ENCODE measurements at regions not wholly inside any gene's neighbourhood (a gene's known extent, or its start where the extent isn't known, plus 50 kb on each side); places are given as distances from the start of the nearest gene placed in this dataset.

GRCh38 chr12:19681007-19681406 is 241.7 kb downstream of the AEBP2 start:
- H3K4me3 ChIP-seq (ENCODE audit: low read depth, low read length): no peak overlapping the region
- H3K27ac ChIP-seq: no peak overlapping the region
- DNase-seq: no peak
- no peaks in the 10 kb centered on the region for H3K36me3 ChIP-seq (replicated peaks)
- in situ Hi-C loops (cut with HindIII; ENCODE audit: low pct_ligation_motif_present, low sequenced_read_pairs): no loop called here
- no peaks in the 10 kb centered on the region for H3K27me3 ChIP-seq (replicated peaks)
- no peak for TF ChIP-seq CTCF (IDR thresholded peaks at IDR 0.05; ENCODE audit: low read depth, low read length, missing control alignments)

- TF ChIP-seq CTCF (IDR thresholded peaks at IDR 0.05; ENCODE audit: low read depth, low read length, missing control alignments): no peak
- DNase-seq: peak; percentile 59
- Histone ChIP-seq H3K27me3 (replicated peaks) (no peaks in the 10 kb centered on the region), H3K4me3 (ENCODE audit: low read depth, low read length) (no peak overlapping the region), H3K36me3 (replicated peaks) (no peaks in the 10 kb centered on the region), H3K27ac (peak overlapping the region; percentile 92)
- in situ Hi-C loops (cut with HindIII; ENCODE audit: low pct_ligation_motif_present, low sequenced_read_pairs): no loop called here
Observed at GRCh38 chr12:19683178-19683927, 244.1 kb downstream of the AEBP2 start.

- TF ChIP-seq CTCF (IDR thresholded peaks at IDR 0.05; ENCODE audit: low read depth, low read length, missing control alignments): no peak
- H3K27me3 ChIP-seq (replicated peaks): no peaks in the 10 kb centered on the region
- H3K4me3 ChIP-seq (ENCODE audit: low read depth, low read length): no peak overlapping the region
- H3K27ac ChIP-seq: no peak overlapping the region
- in situ Hi-C loops (cut with HindIII; ENCODE audit: low pct_ligation_motif_present, low sequenced_read_pairs): no loop called here
- DNase-seq: no peak
- no peaks in the 10 kb centered on the region for H3K36me3 ChIP-seq (replicated peaks)
Observed at GRCh38 chr12:19687371-19687770, 248.1 kb downstream of the AEBP2 start.

GRCh38 chr12:19688532-19688931 is 249.2 kb downstream of the AEBP2 start:
- no peaks in the 10 kb centered on the region for H3K27me3 ChIP-seq (replicated peaks)
- no peak for TF ChIP-seq CTCF (IDR thresholded peaks at IDR 0.05; ENCODE audit: low read depth, low read length, missing control alignments)
- no peak overlapping the region for H3K27ac ChIP-seq
- no peaks in the 10 kb centered on the region for H3K36me3 ChIP-seq (replicated peaks)
- H3K4me3 ChIP-seq (ENCODE audit: low read depth, low read length): no peak overlapping the region
- in situ Hi-C loops (cut with HindIII; ENCODE audit: low pct_ligation_motif_present, low sequenced_read_pairs): no loop called here
- no peak for DNase-seq

- in situ Hi-C loops (cut with HindIII; ENCODE audit: low pct_ligation_motif_present, low sequenced_read_pairs): no loop called here
- no peak overlapping the region for H3K27ac ChIP-seq
- H3K36me3 ChIP-seq (replicated peaks): no peaks in the 10 kb centered on the region
- no peaks in the 10 kb centered on the region for H3K27me3 ChIP-seq (replicated peaks)
- TF ChIP-seq CTCF (IDR thresholded peaks at IDR 0.05; ENCODE audit: low read depth, low read length, missing control alignments): no peak
- DNase-seq: no peak
- no peak overlapping the region for H3K4me3 ChIP-seq (ENCODE audit: low read depth, low read length)
Observed at GRCh38 chr12:19689226-19689625, 249.9 kb downstream of the AEBP2 start.

Measured in brain microvascular endothelial cell (primary cell).